Brain pericyte (primary cell): ENCODE measurements at regions not wholly inside any gene's neighbourhood (a gene's known extent, or its start where the extent isn't known, plus 50 kb on each side); places are given as distances from the start of the nearest gene placed in this dataset.

Source experiments
- DNase-seq: peaks from one replicate; pipeline ENCODE4 v3.0.0-alpha.2; 2012; ENCODE audit warnings: low read depth, low spot score

GRCh38 chr2:129780316-129781270 is 198.9 kb upstream of the RAB6C start:
- DNase-seq: no peak

GRCh38 chr2:129781749-129782632 is 197.5 kb upstream of the RAB6C start:
- no peak for DNase-seq

GRCh38 chr2:129782633-129782990 is 196.9 kb upstream of the RAB6C start:
- DNase-seq: no peak

GRCh38 chr2:129784486-129784885 is 195.0 kb upstream of the RAB6C start:
- DNase-seq: no peak

- no peak for DNase-seq
Measured at GRCh38 chr2:129791712-129792111, 187.8 kb upstream of the RAB6C start.

GRCh38 chr2:129793431-129793902 is 186.0 kb upstream of the RAB6C start:
- DNase-seq: no peak

- DNase-seq: no peak
Measured at GRCh38 chr2:129794116-129794515, 185.3 kb upstream of the RAB6C start.

GRCh38 chr2:129794540-129794939 is 184.9 kb upstream of the RAB6C start:
- DNase-seq: no peak

GRCh38 chr2:129796225-129796624 is 183.2 kb upstream of the RAB6C start:
- DNase-seq: no peak

GRCh38 chr2:129796801-129797488 is 182.5 kb upstream of the RAB6C start:
- DNase-seq: no peak

GRCh38 chr2:129797489-129798300 is 181.8 kb upstream of the RAB6C start:
- no peak for DNase-seq

- no peak for DNase-seq
Measured at GRCh38 chr2:129798301-129798581, 181.2 kb upstream of the RAB6C start.

GRCh38 chr2:129798626-129799025 is 180.8 kb upstream of the RAB6C start:
- no peak for DNase-seq

- no peak for DNase-seq
Measured at GRCh38 chr2:129799036-129799958, 180.2 kb upstream of the RAB6C start.

GRCh38 chr2:129800285-129800684 is 179.2 kb upstream of the RAB6C start:
- DNase-seq: no peak

GRCh38 chr2:129800686-129801085 is 178.8 kb upstream of the RAB6C start:
- DNase-seq: no peak

GRCh38 chr2:129801575-129801974 is 177.9 kb upstream of the RAB6C start:
- DNase-seq: no peak

- DNase-seq: no peak
Measured at GRCh38 chr2:129802290-129802689, 177.2 kb upstream of the RAB6C start.

GRCh38 chr2:129803032-129803431 is 176.4 kb upstream of the RAB6C start:
- DNase-seq: no peak

- DNase-seq: no peak
Measured at GRCh38 chr2:129803871-129804270, 175.6 kb upstream of the RAB6C start.
